GM19455 (cell line): ENCODE measurements at regions not wholly inside any gene's neighbourhood (a gene's known extent, or its start where the extent isn't known, plus 50 kb on each side); places are given as distances from the start of the nearest gene placed in this dataset.

Source experiments
- ATAC-seq: cut with Tn5 transposase; IDR thresholded peaks from one replicate; pipeline ENCODE4 v1.9.1; 2021; ENCODE audit not compliant: unreplicated experiment

GRCh38 chr14:86673523-86673969 lies 1143.6 kb downstream of the FLRT2 start:
- ATAC-seq: no peak

GRCh38 chr14:86672080-86672479 lies 1142.1 kb downstream of the FLRT2 start:
- no peak for ATAC-seq

GRCh38 chr14:86665975-86666374 lies 1136.0 kb downstream of the FLRT2 start:
- ATAC-seq: no peak

GRCh38 chr14:86662334-86662733 lies 1132.4 kb downstream of the FLRT2 start:
- no peak for ATAC-seq

GRCh38 chr14:86654558-86655184 lies 1124.7 kb downstream of the FLRT2 start:
- ATAC-seq: no peak

GRCh38 chr14:86652526-86652925 lies 1122.6 kb downstream of the FLRT2 start:
- ATAC-seq: no peak

GRCh38 chr14:86646696-86647690 lies 1117.0 kb downstream of the FLRT2 start:
- ATAC-seq: no peak

GRCh38 chr14:86646125-86646524 lies 1116.2 kb downstream of the FLRT2 start:
- no peak for ATAC-seq

GRCh38 chr14:86641310-86641709 lies 1111.4 kb downstream of the FLRT2 start:
- no peak for ATAC-seq

GRCh38 chr14:86640288-86640687 lies 1110.3 kb downstream of the FLRT2 start:
- no peak for ATAC-seq

- ATAC-seq: no peak
These were observed 1109.7 kb downstream of the FLRT2 start for GRCh38 chr14:86639666-86640065.

- no peak for ATAC-seq
These were observed 1109.2 kb downstream of the FLRT2 start for GRCh38 chr14:86639146-86639545.

- no peak for ATAC-seq
These were observed 1097.1 kb downstream of the FLRT2 start for GRCh38 chr14:86627080-86627479.

GRCh38 chr14:86626530-86626929 lies 1096.6 kb downstream of the FLRT2 start:
- no peak for ATAC-seq

- no peak for ATAC-seq
These were observed 1095.7 kb downstream of the FLRT2 start for GRCh38 chr14:86625637-86626036.

- no peak for ATAC-seq
These were observed 1089.8 kb downstream of the FLRT2 start for GRCh38 chr14:86619726-86620125.

GRCh38 chr14:86613786-86614185 lies 1083.8 kb downstream of the FLRT2 start:
- ATAC-seq: no peak

GRCh38 chr14:86613126-86613525 lies 1083.2 kb downstream of the FLRT2 start:
- ATAC-seq: no peak

- ATAC-seq: no peak
These were observed 1074.6 kb downstream of the FLRT2 start for GRCh38 chr14:86604561-86604960.

- no peak for ATAC-seq
These were observed 1072.3 kb downstream of the FLRT2 start for GRCh38 chr14:86602263-86602662.

GRCh38 chr14:86601813-86602212 lies 1071.9 kb downstream of the FLRT2 start:
- no peak for ATAC-seq

GRCh38 chr14:86597279-86597678 lies 1067.3 kb downstream of the FLRT2 start:
- no peak for ATAC-seq
